ENCODE measurements at regions not wholly inside any gene's neighbourhood (a gene's known extent, or its start where the extent isn't known, plus 50 kb on each side); places are given as distances from the start of the nearest gene placed in this dataset.

- Histone ChIP-seq H3K4me1 (ENCODE audit: control insufficient read depth, extremely low read depth, insufficient read depth, low read length) (peaks cover 8% of the 10 kb centered on the region), H3K9me3 (ENCODE audit: control insufficient read depth, low read depth, low read length) (peaks cover 2% of the 10 kb centered on the region), H3K27ac (ENCODE audit: control insufficient read depth, insufficient read depth, low read length) (no peak overlapping the region), H3K27me3 (ENCODE audit: control insufficient read depth, extremely low read depth, insufficient read depth, low read length) (no peaks in the 10 kb centered on the region), H3K79me2 (ENCODE audit: control insufficient read depth, insufficient read depth, low read length) (no peaks in the 10 kb centered on the region), H3K9ac (ENCODE audit: control insufficient read depth, extremely low read depth, insufficient read depth, low read length) (no peak overlapping the region), H3K9me1 (ENCODE audit: control insufficient read depth, extremely low read depth, insufficient read depth, low read length) (no peaks in the 10 kb centered on the region), H3K4me3 (ENCODE audit: control insufficient read depth in 2 of 3, extremely low read depth in 1 of 3, insufficient read depth in 2 of 3, low read depth in 1 of 3, low read length in 3 of 3) (no peak overlapping the region), H2AFZ (ENCODE audit: control insufficient read depth, low read length) (no peak overlapping the region), H3K4me2 (ENCODE audit: control insufficient read depth, extremely low read depth, insufficient read depth, low read depth, low read length) (no peak overlapping the region), H3K36me3 (ENCODE audit: control insufficient read depth in 2 of 2, extremely low read depth in 1 of 2, insufficient read depth in 2 of 2, low read length in 2 of 2) (no peaks in the 10 kb centered on the region), H4K20me1 (ENCODE audit: control insufficient read depth, extremely low read depth, insufficient read depth, low read length) (no peaks in the 10 kb centered on the region)
- TF ChIP-seq CTCF (optimal IDR thresholded peaks at IDR 0.05 in 1 of 3, IDR thresholded peaks at IDR 0.05 in 1 of 3, conservative IDR thresholded peaks at IDR 0.05 in 1 of 3; ENCODE audit: extremely low read depth in 1 of 3, insufficient read depth in 2 of 3, low read length in 3 of 3) (no peak), EZH2 (IDR thresholded peaks at IDR 0.05; ENCODE audit: low read length) (no peak)
- DNase-seq (ENCODE audit: low read depth, low spot score) (peak; percentile 9), FAIRE-seq (peak; percentile 93)
- dilution Hi-C loops (cut with MboI; ENCODE audit: extremely low pct_ligation_motif_present, low sequenced_read_pairs) = no loop called here
These were observed 449.4 kb upstream of the PTCHD4 start for GRCh38 chr6:48560408-48560807.

GRCh38 chr6:48553467-48554189 is 442.6 kb upstream of the PTCHD4 start:
- no peak for TF ChIP-seq EZH2 (IDR thresholded peaks at IDR 0.05; ENCODE audit: low read length)
- H3K4me2 ChIP-seq (ENCODE audit: control insufficient read depth, extremely low read depth, insufficient read depth, low read depth, low read length) = no peak overlapping the region
- H3K27me3 ChIP-seq (ENCODE audit: control insufficient read depth, extremely low read depth, insufficient read depth, low read length) = no peaks in the 10 kb centered on the region
- no peak overlapping the region for H3K27ac ChIP-seq (ENCODE audit: control insufficient read depth, insufficient read depth, low read length)
- H3K4me1 ChIP-seq (ENCODE audit: control insufficient read depth, extremely low read depth, insufficient read depth, low read length) = no peaks in the 10 kb centered on the region
- no peaks in the 10 kb centered on the region for H3K36me3 ChIP-seq (ENCODE audit: control insufficient read depth in 2 of 2, extremely low read depth in 1 of 2, insufficient read depth in 2 of 2, low read length in 2 of 2)
- H3K79me2 ChIP-seq (ENCODE audit: control insufficient read depth, insufficient read depth, low read length) = no peaks in the 10 kb centered on the region
- no peak overlapping the region for H3K4me3 ChIP-seq (ENCODE audit: control insufficient read depth in 2 of 3, extremely low read depth in 1 of 3, insufficient read depth in 2 of 3, low read depth in 1 of 3, low read length in 3 of 3)
- H4K20me1 ChIP-seq (ENCODE audit: control insufficient read depth, extremely low read depth, insufficient read depth, low read length) = no peaks in the 10 kb centered on the region
- DNase-seq (ENCODE audit: low read depth, low spot score) = no peak
- H2AFZ ChIP-seq (ENCODE audit: control insufficient read depth, low read length) = no peak overlapping the region
- FAIRE-seq = no peak
- no peaks in the 10 kb centered on the region for H3K9me1 ChIP-seq (ENCODE audit: control insufficient read depth, extremely low read depth, insufficient read depth, low read length)
- dilution Hi-C loops (cut with MboI; ENCODE audit: extremely low pct_ligation_motif_present, low sequenced_read_pairs) = no loop called here
- H3K9ac ChIP-seq (ENCODE audit: control insufficient read depth, extremely low read depth, insufficient read depth, low read length) = no peak overlapping the region
- H3K9me3 ChIP-seq (ENCODE audit: control insufficient read depth, low read depth, low read length) = no peaks in the 10 kb centered on the region

GRCh38 chr6:48552905-48553304 is 441.9 kb upstream of the PTCHD4 start:
- H3K4me2 ChIP-seq (ENCODE audit: control insufficient read depth, extremely low read depth, insufficient read depth, low read depth, low read length) = no peak overlapping the region
- no peak for TF ChIP-seq EZH2 (IDR thresholded peaks at IDR 0.05; ENCODE audit: low read length)
- TF ChIP-seq CTCF (optimal IDR thresholded peaks at IDR 0.05 in 1 of 3, IDR thresholded peaks at IDR 0.05 in 1 of 3, conservative IDR thresholded peaks at IDR 0.05 in 1 of 3; ENCODE audit: extremely low read depth in 1 of 3, insufficient read depth in 2 of 3, low read length in 3 of 3) = no peak
- H2AFZ ChIP-seq (ENCODE audit: control insufficient read depth, low read length) = no peak overlapping the region
- H3K36me3 ChIP-seq (ENCODE audit: control insufficient read depth in 2 of 2, extremely low read depth in 1 of 2, insufficient read depth in 2 of 2, low read length in 2 of 2) = no peaks in the 10 kb centered on the region
- no peaks in the 10 kb centered on the region for H3K4me1 ChIP-seq (ENCODE audit: control insufficient read depth, extremely low read depth, insufficient read depth, low read length)
- dilution Hi-C loops (cut with MboI; ENCODE audit: extremely low pct_ligation_motif_present, low sequenced_read_pairs) = no loop called here
- no peaks in the 10 kb centered on the region for H4K20me1 ChIP-seq (ENCODE audit: control insufficient read depth, extremely low read depth, insufficient read depth, low read length)
- no peak overlapping the region for H3K4me3 ChIP-seq (ENCODE audit: control insufficient read depth in 2 of 3, extremely low read depth in 1 of 3, insufficient read depth in 2 of 3, low read depth in 1 of 3, low read length in 3 of 3)
- H3K9me3 ChIP-seq (ENCODE audit: control insufficient read depth, low read depth, low read length) = no peaks in the 10 kb centered on the region
- DNase-seq (ENCODE audit: low read depth, low spot score) (no peak), FAIRE-seq (no peak)
- H3K9me1 ChIP-seq (ENCODE audit: control insufficient read depth, extremely low read depth, insufficient read depth, low read length) = no peaks in the 10 kb centered on the region
- H3K27ac ChIP-seq (ENCODE audit: control insufficient read depth, insufficient read depth, low read length) = no peak overlapping the region
- no peak overlapping the region for H3K9ac ChIP-seq (ENCODE audit: control insufficient read depth, extremely low read depth, insufficient read depth, low read length)
- no peaks in the 10 kb centered on the region for H3K27me3 ChIP-seq (ENCODE audit: control insufficient read depth, extremely low read depth, insufficient read depth, low read length)
- H3K79me2 ChIP-seq (ENCODE audit: control insufficient read depth, insufficient read depth, low read length) = no peaks in the 10 kb centered on the region

Measured in keratinocyte (primary cell).